NCI-H1694 (cell line): ENCODE measurements at regions not wholly inside any gene's neighbourhood (a gene's known extent, or its start where the extent isn't known, plus 50 kb on each side); places are given as distances from the start of the nearest gene placed in this dataset.
"Not testable (repeated sequence)": the region's sequence is repeated elsewhere in the genome, so short reads cannot be mapped to it uniquely, and the experiment has no call there.

Experiments
- DNase-seq: peaks from one replicate; lab custom pipeline; 2025; lab: John Stamatoyannopoulos, UW

DNA sequence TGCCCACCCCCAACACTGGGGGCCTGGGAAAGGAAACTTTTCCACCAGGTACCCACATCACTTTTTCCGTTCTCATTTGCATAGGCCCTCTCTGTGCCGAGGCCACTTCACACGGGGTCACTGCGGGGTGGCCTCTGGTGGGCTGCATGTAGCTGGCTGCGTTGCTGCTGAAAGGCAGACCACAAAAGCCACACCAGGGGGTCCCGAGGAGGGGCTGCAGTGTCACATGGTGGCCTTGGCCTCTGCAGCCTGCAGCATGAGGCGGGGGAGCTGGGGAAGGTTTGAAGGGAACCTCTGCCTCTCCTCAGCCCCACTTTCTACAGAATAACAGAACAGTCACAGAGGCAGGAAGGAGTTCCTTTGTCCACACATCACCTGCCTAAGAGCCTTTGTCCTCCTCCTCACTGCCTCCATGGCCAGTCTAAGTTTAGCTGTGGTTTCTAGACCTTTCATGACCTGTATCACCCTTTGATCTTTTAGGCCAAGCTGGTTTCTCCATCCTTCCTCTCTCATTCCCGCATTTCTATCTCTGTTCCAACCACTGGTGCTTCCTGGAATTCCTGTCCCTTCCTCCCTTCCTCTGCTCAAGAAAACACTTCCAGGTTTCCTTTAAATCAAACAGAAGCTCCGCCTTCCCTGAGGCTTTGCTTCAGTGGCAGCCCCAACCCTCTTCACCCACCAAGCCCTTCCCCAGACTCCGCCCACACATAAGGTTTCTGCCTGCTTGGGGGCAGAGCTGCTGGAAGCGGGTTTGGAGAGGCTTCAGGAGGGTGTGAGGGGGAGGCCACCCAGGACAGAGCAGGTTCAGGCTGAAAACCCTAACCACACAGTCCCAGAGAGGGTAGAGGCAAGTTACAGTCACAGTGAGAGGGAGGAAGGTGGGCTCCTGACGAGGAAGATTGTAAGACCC is 150.7 kb upstream of the TLE3 start:
- no peak for DNase-seq

DNA sequence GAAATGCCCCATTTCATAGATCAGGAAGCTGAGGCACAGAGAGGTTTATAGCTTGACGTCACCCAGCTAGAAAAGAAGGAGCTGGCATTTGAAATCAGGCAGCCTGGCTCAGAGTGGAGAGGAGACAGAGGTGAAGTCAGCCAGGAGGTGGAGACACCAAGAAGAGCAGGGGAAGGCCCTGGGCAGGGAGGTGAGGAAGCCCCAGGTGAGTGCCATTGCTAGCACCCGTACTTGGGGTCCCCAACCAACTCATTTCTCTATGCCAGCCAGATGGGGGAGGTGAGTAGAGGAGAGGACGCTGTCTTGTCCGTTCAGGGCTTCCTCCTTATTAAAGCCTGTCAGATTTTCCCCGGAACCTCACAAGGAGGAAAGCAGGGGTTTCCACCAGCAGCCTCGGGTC is 149.6 kb upstream of the TLE3 start:
- no peak for DNase-seq

DNA sequence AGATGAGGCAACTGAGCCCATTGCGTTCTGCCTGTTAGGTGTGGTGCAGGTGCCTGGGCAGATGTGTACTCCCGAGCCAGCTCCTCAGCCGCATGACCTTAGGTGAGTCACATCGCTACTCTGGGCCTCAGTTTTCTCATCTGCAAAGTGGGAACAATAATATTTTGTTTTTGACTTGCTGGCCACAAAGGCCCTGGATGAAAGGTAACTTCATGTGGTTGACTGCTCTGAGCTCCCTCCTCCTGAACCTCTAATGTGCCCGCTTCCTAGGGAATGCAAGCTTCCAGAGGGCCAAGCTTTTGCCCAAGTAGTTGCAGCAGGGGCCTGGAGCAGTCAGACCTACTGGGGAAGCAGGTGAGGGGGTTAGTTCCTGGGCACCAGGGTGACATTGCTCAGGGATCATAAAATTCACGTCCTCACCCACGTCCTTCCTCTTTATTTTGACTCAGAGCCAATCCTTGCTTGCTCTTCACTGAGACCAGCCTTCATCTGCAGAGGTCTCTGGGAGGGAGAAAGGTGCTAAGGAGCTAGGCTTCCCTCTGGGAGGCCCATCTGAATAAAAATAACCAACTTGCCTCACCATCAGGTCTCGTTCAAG is 149.0 kb upstream of the TLE3 start:
- DNase-seq, result no peak

DNA sequence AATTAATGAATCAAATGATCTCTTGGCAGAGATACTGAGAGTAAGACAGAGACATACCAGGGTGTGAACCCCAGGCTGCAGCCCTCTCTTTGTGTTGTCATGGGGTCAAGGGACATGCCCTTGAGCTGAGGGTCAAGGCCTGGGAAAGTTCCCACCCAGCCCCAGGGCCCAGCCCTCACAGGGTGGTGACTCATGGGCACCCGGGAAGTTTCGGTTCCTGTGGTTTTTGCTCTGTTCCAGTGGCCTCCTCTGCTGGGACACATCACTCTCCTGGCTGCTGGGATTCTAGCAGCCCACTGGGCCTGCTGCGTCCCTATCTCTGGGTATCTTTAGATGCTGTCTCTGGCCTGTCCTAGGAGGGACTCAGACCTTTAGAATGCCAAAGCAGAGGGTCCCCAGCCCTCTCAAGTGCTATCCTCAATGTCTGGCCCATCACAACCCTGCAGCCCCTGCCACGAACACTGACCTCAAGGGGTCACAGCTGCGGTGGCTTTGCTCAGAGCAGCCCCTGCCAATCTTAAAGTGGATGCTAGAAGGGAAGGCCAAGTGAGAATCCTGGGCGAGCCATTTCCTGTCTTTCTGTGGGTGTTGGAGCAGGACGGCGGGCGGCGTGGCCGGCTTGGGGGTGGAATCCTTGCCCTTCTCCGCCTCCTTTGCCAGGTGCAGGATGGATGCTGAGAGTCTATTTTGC is 148.4 kb upstream of the TLE3 start:
- DNase-seq, result no peak

DNA sequence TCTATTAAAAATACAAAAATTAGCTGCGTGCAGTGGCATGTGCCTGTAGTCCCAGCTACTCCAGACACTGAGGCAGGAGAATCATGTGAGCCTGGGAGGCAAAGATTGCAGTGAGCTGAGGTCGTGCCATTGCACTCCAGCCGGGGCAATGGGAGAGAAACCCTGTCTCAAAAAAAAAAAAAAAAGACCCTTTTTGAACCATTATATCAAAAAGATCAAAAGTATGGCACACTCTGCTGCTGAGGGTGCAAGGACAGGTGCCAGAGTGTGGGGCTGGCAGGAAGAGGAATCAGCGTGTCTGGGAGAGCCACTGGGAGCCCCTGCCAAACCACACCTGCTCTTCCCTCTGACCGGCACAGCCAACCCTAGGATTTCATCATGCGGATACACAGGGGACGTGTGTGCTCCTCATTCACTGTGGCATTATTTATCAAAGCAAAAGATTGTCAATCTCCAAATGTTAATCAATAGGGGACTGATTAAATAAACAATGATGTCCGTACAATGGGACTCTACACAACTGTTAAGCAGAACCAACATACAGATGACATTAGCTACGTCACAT is 147.3 kb upstream of the TLE3 start:
- DNase-seq, result no peak

DNA sequence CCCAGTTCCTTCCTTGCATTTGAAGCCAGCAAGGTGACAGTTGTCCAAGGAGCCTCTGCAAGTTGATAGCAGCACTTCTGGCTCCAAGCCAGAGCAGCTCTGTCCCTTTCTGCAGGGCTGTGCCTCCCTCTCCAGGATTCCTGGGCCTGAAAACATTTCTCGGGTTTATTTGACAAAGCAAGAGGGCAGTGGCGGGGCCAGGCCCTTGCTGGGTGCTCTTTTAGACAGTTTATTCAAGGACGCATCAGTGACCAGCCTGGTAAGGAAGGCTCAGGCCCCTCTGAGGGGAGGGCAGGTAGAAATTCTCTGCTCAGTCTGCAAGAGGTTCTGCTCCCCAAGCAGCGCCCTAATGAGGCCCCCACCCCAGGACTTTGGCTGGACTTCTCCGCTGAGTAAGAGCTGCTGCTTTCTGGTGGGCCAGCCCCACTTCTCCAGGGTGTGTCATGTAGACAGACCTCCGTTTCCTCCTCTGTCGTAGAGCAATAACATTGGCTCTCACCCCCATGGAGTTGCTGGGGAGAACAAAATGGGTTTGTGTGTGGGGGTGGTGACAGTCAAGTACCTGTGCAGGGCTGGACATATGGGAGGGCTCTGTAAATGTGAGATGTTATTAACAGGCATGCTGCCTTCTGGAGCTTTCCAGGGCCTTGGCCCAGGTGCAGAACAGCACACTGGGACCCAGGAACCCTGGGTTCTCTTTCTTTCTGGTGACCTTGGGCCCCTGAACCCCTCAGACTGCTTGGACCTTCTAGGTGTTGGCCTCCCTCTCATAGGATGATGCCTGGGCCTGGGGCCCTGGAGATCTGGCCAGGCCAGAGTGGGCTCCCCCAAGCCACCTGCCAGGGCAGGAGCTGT is 146.2 kb upstream of the TLE3 start:
- DNase-seq, result no peak

DNA sequence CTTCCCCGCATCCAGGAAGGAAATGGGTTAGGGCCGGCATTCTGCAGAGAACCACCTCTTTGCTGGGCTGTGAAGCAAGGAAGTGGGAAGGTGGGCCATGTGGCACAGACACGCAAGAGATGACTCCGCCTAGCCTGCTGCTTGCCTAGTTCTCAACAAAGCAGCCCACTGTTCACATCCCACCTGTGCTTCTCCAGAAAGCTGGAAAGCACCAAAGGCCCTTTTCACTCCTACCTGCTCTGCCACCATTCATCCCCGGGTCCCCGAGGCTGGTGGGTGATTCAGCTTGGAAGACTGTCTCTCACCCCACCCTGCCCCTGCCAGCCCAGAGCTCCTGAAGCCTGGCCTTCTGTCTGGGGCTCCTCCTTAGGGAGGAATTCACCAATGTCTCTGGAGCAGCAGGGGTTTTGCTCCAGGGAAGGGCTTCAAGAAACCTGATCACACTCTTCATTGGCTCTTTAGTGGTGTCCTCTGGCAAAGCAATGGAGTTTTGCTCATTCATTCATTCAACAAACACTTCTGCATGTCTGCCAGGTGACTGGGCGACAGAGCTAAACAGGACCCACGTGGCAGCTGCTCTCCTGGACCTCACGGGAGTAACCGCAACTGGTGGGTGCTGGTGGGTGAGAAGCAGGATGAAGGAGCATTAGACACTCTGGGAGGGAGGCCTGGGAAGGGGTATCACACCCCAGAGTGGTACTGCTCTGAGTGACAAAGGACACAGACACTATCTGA is 145.4 kb upstream of the TLE3 start:
- DNase-seq, result no peak

DNA sequence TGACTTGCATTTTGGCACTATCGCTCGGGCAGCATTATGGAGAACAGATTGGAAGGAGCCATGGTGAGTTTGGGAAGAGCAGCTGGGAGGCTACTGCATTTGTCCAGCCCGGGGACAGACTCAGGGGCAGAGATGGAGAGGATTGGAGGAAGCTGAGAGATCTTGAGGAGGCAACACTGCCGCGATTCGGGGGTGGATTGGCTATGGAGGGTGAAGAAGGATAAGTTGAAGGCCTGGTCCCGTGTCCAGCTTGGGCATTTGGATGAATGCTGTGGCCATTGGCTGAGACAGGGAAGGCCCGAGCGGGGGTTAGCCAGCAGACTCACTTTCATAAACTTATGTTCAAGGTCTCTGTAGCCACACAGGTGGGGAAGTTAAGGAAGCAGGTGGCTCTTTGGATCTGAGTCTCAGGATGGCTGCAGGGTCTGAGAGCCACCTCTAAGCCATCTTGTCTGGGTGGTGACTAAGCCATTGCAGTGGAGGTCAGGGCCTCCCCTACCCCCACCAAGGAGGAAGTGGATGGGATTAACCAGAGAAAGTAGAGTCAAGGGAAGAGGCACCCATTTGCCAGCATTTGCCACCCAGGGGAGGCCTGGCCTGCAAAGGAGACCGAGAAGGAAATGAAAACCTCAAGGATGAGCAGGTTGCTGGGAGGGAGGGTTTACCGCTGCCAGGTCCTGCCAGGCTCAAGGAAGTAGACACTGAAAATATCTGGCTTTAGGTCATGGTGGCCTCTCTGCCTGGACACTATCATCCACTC is 144.0 kb upstream of the TLE3 start:
- DNase-seq, result no peak

DNA sequence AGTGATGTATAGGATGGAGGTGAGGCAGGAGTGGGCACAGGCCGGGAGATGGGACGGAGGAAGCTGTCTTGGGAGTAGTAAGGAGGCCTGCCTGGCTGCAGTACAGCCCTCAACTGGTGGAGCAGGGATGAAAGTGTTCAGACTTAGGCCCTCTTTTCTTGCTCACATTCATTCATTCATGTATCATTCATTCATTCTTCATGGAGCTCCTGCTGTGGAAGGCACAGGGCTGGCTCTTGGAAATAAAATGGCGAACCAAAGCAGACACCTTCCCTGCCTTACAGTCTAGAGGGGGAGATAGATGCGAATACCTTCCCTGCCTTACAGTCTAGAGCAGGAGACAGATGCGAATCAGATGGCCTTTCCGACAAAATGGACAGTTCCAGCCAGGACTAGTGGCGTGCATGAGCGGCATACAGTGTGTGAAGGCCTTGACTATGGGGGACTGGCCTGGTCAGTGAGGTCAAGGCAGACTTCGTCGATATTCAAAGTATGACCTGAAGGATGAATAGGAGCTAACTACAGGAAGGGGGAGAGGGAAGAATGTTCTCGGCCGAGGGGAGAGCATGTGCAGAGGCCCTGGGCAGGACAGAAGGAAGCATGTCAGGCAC is 143.2 kb upstream of the TLE3 start:
- no peak for DNase-seq

DNA sequence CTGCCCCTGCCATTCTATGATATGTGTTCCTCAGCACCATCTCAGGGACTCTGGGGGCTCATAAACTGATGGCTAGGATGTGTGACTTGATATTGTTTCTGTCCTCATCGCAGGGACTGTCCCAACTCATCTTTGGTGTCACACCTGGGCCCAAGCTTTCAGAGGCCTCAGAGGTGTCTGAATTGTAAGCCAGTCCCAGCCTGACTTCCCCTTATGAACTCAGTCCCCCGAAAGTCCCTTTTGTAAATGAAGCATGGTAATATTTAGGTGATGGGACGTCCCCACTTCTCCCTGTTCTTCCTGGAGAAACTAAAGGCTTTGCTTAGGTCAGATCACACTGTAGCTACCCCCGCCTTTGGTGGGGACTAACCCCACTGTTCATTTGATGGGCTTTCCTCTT is 142.4 kb upstream of the TLE3 start:
- DNase-seq, result no peak

DNA sequence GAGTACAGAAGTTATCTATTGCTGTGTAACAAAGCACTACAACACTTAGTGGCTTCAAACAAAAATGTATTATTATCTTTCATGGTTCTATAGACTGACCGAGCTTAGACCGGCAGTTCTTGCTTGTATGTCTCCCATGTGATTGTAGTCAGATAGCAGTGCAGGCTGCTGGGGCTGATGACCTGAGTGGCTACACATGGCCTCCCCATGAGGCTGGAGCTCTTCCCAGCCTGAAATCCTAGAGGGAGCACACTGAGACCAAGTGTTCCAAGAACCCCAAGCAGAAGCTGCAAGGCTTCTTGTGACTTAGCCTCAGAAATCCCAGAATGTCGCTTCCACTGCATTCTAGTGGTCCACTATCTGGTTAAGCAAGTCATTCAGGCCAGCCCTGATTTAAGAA is 141.2 kb upstream of the TLE3 start:
- no peak for DNase-seq

DNA sequence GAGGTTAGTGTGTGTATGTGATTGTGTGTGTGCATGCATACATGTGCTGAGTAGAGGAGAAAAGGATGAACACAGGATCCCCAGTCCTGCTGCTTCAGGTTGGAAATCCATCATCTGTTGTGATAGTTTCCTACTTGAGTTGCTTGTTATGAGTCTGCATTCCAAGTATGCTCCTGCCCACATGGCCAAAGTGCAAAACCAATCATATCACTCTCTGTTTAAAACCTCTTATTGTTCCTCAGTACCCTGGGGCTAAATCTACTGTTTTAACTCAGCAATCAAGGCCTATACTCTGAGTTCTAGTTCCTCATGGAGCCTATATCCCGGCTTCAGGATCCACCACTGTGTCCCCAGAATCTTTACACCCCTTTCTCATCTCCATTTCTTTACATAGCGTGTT is 139.9 kb upstream of the TLE3 start:
- DNase-seq, result no peak

DNA sequence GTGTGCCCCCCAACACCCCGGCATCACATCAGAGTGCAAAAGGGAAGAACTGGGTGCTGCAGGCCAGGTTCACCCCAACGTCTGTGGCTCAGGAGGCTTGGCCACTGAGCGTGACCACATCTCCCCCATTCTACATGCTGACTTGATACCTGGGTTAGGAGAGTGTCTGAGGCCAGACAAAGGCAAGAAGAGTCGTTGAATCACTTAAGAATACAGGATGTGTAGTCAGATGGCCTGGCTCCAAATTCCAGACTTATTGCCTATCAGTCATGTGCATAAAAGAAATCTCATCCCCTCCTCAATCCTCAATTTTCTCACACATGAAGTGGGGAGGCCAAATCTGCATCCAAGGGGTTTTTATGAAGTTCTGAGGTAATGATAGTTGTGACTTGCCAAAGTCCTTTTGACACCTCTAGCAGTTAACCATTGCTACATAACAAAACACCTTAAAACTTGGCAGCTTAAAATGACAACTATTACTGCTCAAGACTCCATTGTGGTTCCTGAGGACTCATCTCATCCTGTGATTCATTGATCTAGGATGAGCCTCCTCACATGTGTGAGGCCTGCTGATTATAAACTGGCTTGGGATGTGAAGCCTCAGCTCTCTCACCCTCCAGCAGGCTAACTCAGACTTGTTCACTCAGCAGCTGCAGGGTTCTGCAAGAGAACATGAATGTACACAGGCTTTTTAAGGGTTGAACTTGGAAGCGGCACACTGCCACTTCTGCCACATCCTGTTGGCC is 138.8 kb upstream of the TLE3 start:
- no peak for DNase-seq

DNA sequence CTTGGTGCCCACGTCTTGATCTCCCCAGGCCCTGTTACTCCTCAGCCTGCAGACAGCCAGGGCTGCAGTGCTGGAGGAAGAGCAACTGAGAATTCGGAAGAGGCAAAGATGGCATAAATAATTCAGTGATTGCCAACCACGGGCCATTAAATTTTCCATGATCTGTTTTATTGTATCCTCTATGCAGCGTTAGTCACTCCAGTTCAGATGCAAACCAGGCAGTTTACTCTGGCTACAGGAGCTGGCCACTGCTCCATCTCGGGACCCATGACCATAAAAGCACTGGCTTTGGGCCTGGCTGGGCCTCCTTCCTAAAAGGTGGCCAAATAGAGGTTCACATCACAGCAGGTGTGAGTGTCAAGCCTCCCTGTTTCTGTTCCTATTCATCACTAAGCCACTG is 137.6 kb upstream of the TLE3 start:
- DNase-seq, result no peak

DNA sequence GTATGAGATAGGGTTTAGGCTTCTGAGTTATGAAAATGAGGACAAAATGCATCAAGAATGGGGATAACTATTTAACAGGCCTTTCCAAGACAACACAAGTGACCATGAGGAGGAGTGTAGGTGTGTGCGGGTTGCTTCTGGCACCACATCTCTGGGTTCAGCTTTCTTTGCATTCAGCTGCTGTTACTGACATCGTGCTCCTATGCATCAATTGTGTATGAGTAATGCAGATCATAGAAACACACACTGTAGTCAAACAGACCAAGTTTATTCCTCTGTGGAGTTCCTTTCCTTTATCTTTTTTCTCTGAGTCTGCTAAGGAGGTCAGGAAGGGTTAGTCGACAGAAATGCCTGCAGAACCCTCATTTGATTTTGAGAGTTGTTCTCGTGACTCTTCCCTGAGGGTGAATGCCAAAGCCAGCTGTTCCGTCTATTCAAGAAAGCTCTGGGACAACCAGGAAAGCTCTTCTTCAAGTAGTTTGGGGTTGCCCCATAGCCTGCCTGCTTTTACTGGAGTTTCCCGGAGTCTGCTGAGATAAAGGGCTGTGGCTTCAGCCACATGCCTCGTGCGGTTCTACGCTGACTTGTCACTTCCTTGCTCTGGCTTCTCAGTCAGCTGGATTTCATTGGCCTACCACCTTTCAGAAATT is 136.7 kb upstream of the TLE3 start:
- no peak for DNase-seq

DNA sequence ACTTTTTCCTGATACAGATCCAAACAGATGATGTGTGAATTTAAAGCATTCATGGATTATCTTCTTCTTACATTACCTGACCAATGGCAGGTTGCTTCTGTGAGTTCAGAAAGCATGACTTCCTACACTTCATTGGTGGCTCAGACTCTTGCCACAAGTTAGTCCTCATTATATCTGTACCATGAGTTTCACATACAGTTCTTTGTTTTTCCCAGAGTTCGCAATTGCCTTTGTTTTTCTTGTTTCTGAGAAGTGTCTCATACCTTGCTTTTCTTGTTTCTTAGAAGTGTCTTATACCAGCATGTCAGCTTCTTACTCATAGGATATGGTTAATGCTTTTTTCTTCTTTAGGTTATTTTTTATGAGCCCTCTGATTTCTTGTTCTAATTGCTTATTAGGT is 133.8 kb upstream of the TLE3 start:
- DNase-seq, result no peak

DNA sequence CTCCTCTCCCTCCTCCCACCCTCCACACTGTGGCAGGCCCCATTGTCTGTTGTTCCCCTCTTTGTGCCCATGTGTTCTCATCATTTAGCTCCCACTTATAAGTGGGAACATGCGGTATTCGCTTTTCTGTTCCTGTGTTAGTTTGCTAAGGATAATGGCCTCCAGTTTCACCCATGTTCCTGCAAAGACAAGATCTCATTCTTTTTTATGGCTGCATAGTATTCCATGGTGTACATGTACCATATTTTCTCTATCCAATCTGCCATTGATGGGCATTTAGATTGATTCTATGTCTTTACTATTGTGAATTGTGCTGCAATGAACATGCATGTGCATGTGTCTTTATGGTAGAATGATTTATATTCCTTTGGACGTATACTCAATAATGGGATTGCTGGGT is 130.2 kb upstream of the TLE3 start:
- not testable (repeated sequence) for DNase-seq

DNA sequence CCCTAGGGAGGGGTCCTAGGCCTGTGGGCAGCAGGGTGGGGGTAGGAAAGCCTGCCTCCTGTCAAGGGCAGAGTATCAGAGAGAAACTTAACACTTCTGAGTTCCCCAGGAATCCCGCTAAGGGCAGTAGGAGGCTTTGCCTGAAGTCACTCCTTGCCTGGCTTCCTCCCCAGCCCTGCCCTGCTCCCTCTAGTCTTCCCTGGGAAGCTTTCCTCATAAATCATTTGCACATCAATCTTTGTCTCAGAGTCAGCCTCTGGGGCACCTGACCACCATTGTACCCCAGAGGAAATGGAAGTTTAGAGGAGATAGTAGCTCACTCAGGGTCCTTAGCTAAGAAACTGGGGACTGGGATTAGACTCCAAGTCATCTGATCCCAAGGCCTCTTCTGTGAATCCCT is 129.4 kb upstream of the TLE3 start:
- DNase-seq, result no peak
